Lower lobe of right lung (tissue), 2 donors: ENCODE measurements at regions not wholly inside any gene's neighbourhood (a gene's known extent, or its start where the extent isn't known, plus 50 kb on each side); places are given as distances from the start of the nearest gene placed in this dataset.

Experiments
- ATAC-seq, 2 donors: fragments of 200-7000 bp; cut with Tn5 transposase; one replicate each; pipeline ENCODE4 v1.9.1; 2020 to 2022; ENCODE audit warnings: mild to moderate bottlenecking in 2 of 2, moderate library complexity in 2 of 2
- DNase-seq: peaks from one replicate; pipeline ENCODE4 v3.0.0-alpha.2; 2020
- H3K27ac ChIP-seq: fragments of 200-600 bp; one replicate; pipeline ENCODE4 v1.8.0; 2022
- H3K27me3 ChIP-seq: fragments of 200-600 bp; one replicate; pipeline ENCODE4 v1.8.0; 2022; ENCODE audit warnings: low read depth
- H3K36me3 ChIP-seq: fragments of 200-600 bp; one replicate; pipeline ENCODE4 v1.8.0; 2022; ENCODE audit warnings: mild to moderate bottlenecking
- H3K4me1 ChIP-seq: fragments of 200-600 bp; one replicate; pipeline ENCODE4 v1.8.0; 2022
- H3K4me3 ChIP-seq: fragments of 200-600 bp; one replicate; pipeline ENCODE4 v1.8.0; 2022; ENCODE audit warnings: mild to moderate bottlenecking
- H3K9me3 ChIP-seq: fragments of 200-600 bp; one replicate; pipeline ENCODE4 v1.8.0; 2022
- CTCF ChIP-seq: fragments of 200-600 bp; IDR thresholded peaks from one replicate; pipeline ENCODE4 v1.8.0; 2022; ENCODE audit warnings: antibody characterized with exemption, mild to moderate bottlenecking
- intact Hi-C: fragments of 100-400 bp; cut with DNase I; formaldehyde crosslinking; loops from one replicate; pipeline ENCODE4 v1.11.0; 2022
- donor health status: DM: no; HTN: yes; CAD: no; lungs with severe emphysema.

- Histone ChIP-seq H3K4me3 (no peak overlapping the region), H3K4me1 (no peaks in the 10 kb centered on the region), H3K27ac (no peak overlapping the region), H3K27me3 (no peaks in the 10 kb centered on the region), H3K9me3 (no peaks in the 10 kb centered on the region), H3K36me3 (no peaks in the 10 kb centered on the region)
- DNase-seq (no peak), ATAC-seq (no peak)
- TF ChIP-seq CTCF = no peak
- intact Hi-C loops = no loop called here
These were observed 145.5 kb upstream of the BLID start for GRCh38 chr11:122261546-122261945.

- no peaks in the 10 kb centered on the region for H3K36me3 ChIP-seq
- intact Hi-C loops = no loop called here
- no peak overlapping the region for H3K4me3 ChIP-seq
- no peak overlapping the region for H3K27ac ChIP-seq
- no peak for DNase-seq
- H3K9me3 ChIP-seq = no peaks in the 10 kb centered on the region
- ATAC-seq = no peak
- H3K4me1 ChIP-seq = no peaks in the 10 kb centered on the region
- no peak for TF ChIP-seq CTCF
- H3K27me3 ChIP-seq = no peaks in the 10 kb centered on the region
These were observed 143.3 kb upstream of the BLID start for GRCh38 chr11:122259195-122259821.

GRCh38 chr11:122258446-122259194, 142.6 kb upstream of the BLID start:
- H3K4me3 ChIP-seq = no peak overlapping the region
- intact Hi-C loops = no loop called here
- no peak for TF ChIP-seq CTCF
- ATAC-seq (peak in 1 of 2 donors; percentile 51), DNase-seq (no peak)
- H3K4me1 ChIP-seq = peaks cover 3% of the 10 kb centered on the region
- H3K27ac ChIP-seq = no peak overlapping the region
- no peaks in the 10 kb centered on the region for H3K27me3 ChIP-seq
- H3K9me3 ChIP-seq = no peaks in the 10 kb centered on the region
- no peaks in the 10 kb centered on the region for H3K36me3 ChIP-seq

GRCh38 chr11:122253589-122254231, 137.7 kb upstream of the BLID start:
- intact Hi-C loops = no loop called here

GRCh38 chr11:122248939-122249338, 132.9 kb upstream of the BLID start:
- intact Hi-C loops = no loop called here
- H3K27me3 ChIP-seq = no peaks in the 10 kb centered on the region
- H3K4me1 ChIP-seq = peaks cover 10% of the 10 kb centered on the region
- ATAC-seq (no peak), DNase-seq (no peak)
- TF ChIP-seq CTCF = no peak
- H3K9me3 ChIP-seq = no peaks in the 10 kb centered on the region
- H3K4me3 ChIP-seq = no peak overlapping the region
- H3K27ac ChIP-seq = no peak overlapping the region
- no peaks in the 10 kb centered on the region for H3K36me3 ChIP-seq

More at GRCh38 chr11:122253589-122254231, 137.7 kb upstream of the BLID start:
- Histone ChIP-seq H3K4me3 (no peak overlapping the region), H3K27me3 (no peaks in the 10 kb centered on the region), H3K4me1 (peaks cover 10% of the 10 kb centered on the region), H3K9me3 (no peaks in the 10 kb centered on the region), H3K27ac (peak overlapping the region; percentile 39), H3K36me3 (no peaks in the 10 kb centered on the region)
- ATAC-seq = peak; percentile 64 to 81
- DNase-seq = no peak
- TF ChIP-seq CTCF = no peak
